ENCODE measurements at regions not wholly inside any gene's neighbourhood (a gene's known extent, or its start where the extent isn't known, plus 50 kb on each side); places are given as distances from the start of the nearest gene placed in this dataset.

GRCh38 chr20:54727490-54727889 lies 252.1 kb downstream of the DOK5 start:
- TF ChIP-seq ZBTB7A (IDR thresholded peaks at IDR 0.05; ENCODE audit: low read depth) (no peak), EP300 (IDR thresholded peaks at IDR 0.05; ENCODE audit: borderline replicate concordance) (no peak), EGR1 (IDR thresholded peaks at IDR 0.05) (no peak), MAX (IDR thresholded peaks at IDR 0.05) (no peak), YY1 (IDR thresholded peaks at IDR 0.05; ENCODE audit: low read depth) (no peak), TCF12 (IDR thresholded peaks at IDR 0.05; ENCODE audit: low read depth) (no peak), TAF1 (IDR thresholded peaks at IDR 0.05; ENCODE audit: low read depth) (no peak), CREB1 (IDR thresholded peaks at IDR 0.05; ENCODE audit: low read depth) (no peak), REST (IDR thresholded peaks at IDR 0.05; ENCODE audit: low read depth) (no peak), TEAD4 (IDR thresholded peaks at IDR 0.05) (no peak)
